DND-41 (cell line): ENCODE measurements at regions not wholly inside any gene's neighbourhood (a gene's known extent, or its start where the extent isn't known, plus 50 kb on each side); places are given as distances from the start of the nearest gene placed in this dataset.

ENCODE experiments used
- CTCF ChIP-seq: IDR thresholded peaks from 2 replicates; pipeline ENCODE4 v1.5.1; 2012; ENCODE audit warnings: borderline replicate concordance, low read length, moderate library complexity, mild to moderate bottlenecking; ENCODE audit not compliant: poor library complexity, severe bottlenecking; ENCODE audit errors: extremely low read depth
- EZH2 ChIP-seq: IDR thresholded peaks from 3 replicates; pipeline ENCODE4 v1.6.1; 2012; ENCODE audit warnings: borderline replicate concordance, low read depth, mild to moderate bottlenecking, moderate library complexity, low read length, inconsistent platforms; ENCODE audit not compliant: severe bottlenecking

- no peak for TF ChIP-seq EZH2
- TF ChIP-seq CTCF = no peak
Measured at GRCh38 chr2:176658708-176659107, 389.5 kb downstream of the MTX2 start.
